K562 (cell line): ENCODE measurements at regions not wholly inside any gene's neighbourhood (a gene's known extent, or its start where the extent isn't known, plus 50 kb on each side); places are given as distances from the start of the nearest gene placed in this dataset.

Experiments
- SMARCB1 ChIP-seq: IDR thresholded peaks from 2 replicates; pipeline ENCODE4 v1.6.1; 2011; ENCODE audit warnings: improper control_type of control experiment, low read depth; ENCODE audit not compliant: insufficient read length
- YBX1 ChIP-seq: fragments of 450-650 bp; IDR thresholded peaks from 2 replicates; pipeline ENCODE4 v1.7.1; 2016; ENCODE audit warnings: mild to moderate bottlenecking
- ZNF140 ChIP-seq: fragments of 250-450 bp; sonication (Bioruptor Pico); IDR thresholded peaks from 2 replicates; pipeline ENCODE4 v1.8.0; 2021; ENCODE audit warnings: moderate library complexity, mild to moderate bottlenecking, inconsistent platforms

DNA sequence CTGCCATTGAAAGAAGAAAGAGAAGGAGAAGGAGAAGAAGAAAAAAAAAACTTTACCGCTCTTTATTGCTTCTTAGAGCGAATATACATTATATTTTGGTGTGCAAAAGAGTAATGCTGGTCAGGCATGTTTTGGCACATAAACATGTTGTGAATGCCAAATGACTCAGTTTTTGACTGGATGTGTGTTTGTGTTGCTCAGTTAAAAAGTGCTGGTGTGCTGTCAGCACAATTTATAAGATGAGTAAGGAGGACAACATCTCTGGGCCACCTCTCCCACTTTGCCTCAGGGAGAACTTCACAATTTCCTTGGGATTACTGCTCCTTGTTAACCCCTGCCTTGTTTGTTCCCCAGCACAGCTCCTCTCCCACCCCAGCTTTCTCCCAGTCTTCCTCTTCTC, 584.8 kb downstream of the ETNK1 start:
- TF ChIP-seq ZNF140 (CRISPR knock-in tag) = no peak
- no peak for TF ChIP-seq SMARCB1
- no peak for TF ChIP-seq YBX1
